ENCODE measurements at regions not wholly inside any gene's neighbourhood (a gene's known extent, or its start where the extent isn't known, plus 50 kb on each side); places are given as distances from the start of the nearest gene placed in this dataset.

- no peak overlapping the region for H3K4me3 Mint-ChIP-seq
- TF ChIP-seq, protein P1, sequence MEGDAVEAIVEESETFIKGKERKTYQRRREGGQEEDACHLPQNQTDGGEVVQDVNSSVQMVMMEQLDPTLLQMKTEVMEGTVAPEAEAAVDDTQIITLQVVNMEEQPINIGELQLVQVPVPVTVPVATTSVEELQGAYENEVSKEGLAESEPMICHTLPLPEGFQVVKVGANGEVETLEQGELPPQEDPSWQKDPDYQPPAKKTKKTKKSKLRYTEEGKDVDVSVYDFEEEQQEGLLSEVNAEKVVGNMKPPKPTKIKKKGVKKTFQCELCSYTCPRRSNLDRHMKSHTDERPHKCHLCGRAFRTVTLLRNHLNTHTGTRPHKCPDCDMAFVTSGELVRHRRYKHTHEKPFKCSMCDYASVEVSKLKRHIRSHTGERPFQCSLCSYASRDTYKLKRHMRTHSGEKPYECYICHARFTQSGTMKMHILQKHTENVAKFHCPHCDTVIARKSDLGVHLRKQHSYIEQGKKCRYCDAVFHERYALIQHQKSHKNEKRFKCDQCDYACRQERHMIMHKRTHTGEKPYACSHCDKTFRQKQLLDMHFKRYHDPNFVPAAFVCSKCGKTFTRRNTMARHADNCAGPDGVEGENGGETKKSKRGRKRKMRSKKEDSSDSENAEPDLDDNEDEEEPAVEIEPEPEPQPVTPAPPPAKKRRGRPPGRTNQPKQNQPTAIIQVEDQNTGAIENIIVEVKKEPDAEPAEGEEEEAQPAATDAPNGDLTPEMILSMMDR (conservative IDR thresholded peaks at IDR 0.05) = no peak
- H3K9me3 Mint-ChIP-seq = peaks cover 14% of the 10 kb centered on the region
- H3K4me1 Mint-ChIP-seq = no peaks in the 10 kb centered on the region
- H3K36me3 Mint-ChIP-seq (ENCODE audit: low read depth) = no peaks in the 10 kb centered on the region
- H3K27me3 Mint-ChIP-seq (ENCODE audit: low read depth) = peaks cover 7% of the 10 kb centered on the region
- no peak overlapping the region for H3K27ac Mint-ChIP-seq (ENCODE audit: unreplicated experiment)
- DNase-seq (ENCODE audit: low read depth, low spot score) = no peak
These were observed 199.6 kb upstream of the HNMT start for GRCh38 chr2:137764646-137765045.

GRCh38 chr2:137769406-137769805 lies 194.9 kb upstream of the HNMT start:
- peaks cover 7% of the 10 kb centered on the region for H3K27me3 Mint-ChIP-seq (ENCODE audit: low read depth)
- H3K4me3 Mint-ChIP-seq = no peak overlapping the region
- peaks cover 3% of the 10 kb centered on the region for H3K9me3 Mint-ChIP-seq
- TF ChIP-seq, protein P1 (conservative IDR thresholded peaks at IDR 0.05) = no peak
- peaks cover 13% of the 10 kb centered on the region for H3K4me1 Mint-ChIP-seq
- no peak overlapping the region for H3K27ac Mint-ChIP-seq (ENCODE audit: unreplicated experiment)
- no peak for DNase-seq (ENCODE audit: low read depth, low spot score)
- H3K36me3 Mint-ChIP-seq (ENCODE audit: low read depth) = no peaks in the 10 kb centered on the region

GRCh38 chr2:137770166-137770565 lies 194.1 kb upstream of the HNMT start:
- Mint-ChIP-seq H3K4me1 (peaks cover 13% of the 10 kb centered on the region), H3K9me3 (peaks cover 3% of the 10 kb centered on the region), H3K36me3 (ENCODE audit: low read depth) (no peaks in the 10 kb centered on the region), H3K27me3 (ENCODE audit: low read depth) (no peaks in the 10 kb centered on the region), H3K4me3 (no peak overlapping the region), H3K27ac (ENCODE audit: unreplicated experiment) (no peak overlapping the region)
- TF ChIP-seq, protein P1 (conservative IDR thresholded peaks at IDR 0.05) = no peak
- no peak for DNase-seq (ENCODE audit: low read depth, low spot score)

DNA sequence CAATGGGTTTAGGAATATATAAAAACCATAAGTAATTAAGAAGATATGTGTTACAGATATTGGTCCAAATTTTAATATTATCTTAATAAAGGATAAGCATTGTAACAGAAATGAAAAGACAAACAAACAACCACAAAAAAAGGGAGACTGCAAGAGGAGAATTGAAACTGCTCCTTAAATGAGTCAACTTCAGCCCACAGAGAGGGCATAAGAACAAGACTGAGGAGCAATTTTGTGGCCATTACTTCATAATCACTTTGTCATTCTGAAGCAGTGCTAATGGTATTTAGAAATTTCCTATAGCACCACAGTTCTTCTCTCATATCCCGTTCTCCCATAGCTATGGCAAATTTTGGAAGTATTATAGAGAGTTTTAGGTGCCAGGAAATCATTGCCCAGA lies 193.2 kb upstream of the HNMT start:
- TF ChIP-seq, protein P1 (conservative IDR thresholded peaks at IDR 0.05) = no peak
- H3K9me3 Mint-ChIP-seq = peaks cover 3% of the 10 kb centered on the region
- no peak for DNase-seq (ENCODE audit: low read depth, low spot score)
- no peak overlapping the region for H3K27ac Mint-ChIP-seq (ENCODE audit: unreplicated experiment)
- H3K4me3 Mint-ChIP-seq = no peak overlapping the region
- no peaks in the 10 kb centered on the region for H3K36me3 Mint-ChIP-seq (ENCODE audit: low read depth)
- no peaks in the 10 kb centered on the region for H3K27me3 Mint-ChIP-seq (ENCODE audit: low read depth)
- H3K4me1 Mint-ChIP-seq = peaks cover 16% of the 10 kb centered on the region

DNA sequence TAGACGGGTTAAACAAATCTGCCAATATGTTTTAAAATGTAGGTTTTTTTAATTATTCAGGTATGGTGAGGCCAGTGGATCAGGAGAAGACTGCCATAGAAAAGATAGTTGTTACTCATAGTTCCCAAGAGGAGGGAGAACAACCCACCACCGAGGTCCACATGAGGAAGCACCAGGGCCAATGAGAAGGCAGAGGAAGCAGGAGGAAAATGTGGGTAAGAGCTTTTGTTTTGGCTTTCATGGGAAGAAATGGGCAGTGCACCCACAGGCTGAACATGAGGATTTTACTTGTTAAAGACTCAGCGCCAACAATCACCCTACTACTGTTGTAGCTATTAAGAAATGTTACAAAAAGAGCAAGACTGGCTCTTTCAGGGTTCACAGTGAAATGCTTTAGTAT lies 191.8 kb upstream of the HNMT start:
- Mint-ChIP-seq H3K27me3 (ENCODE audit: low read depth) (no peaks in the 10 kb centered on the region), H3K4me3 (no peak overlapping the region), H3K9me3 (peaks cover 3% of the 10 kb centered on the region), H3K27ac (ENCODE audit: unreplicated experiment) (peak overlapping the region; percentile 83), H3K36me3 (ENCODE audit: low read depth) (no peaks in the 10 kb centered on the region), H3K4me1 (peaks cover 16% of the 10 kb centered on the region)
- DNase-seq (ENCODE audit: low read depth, low spot score) = no peak
- TF ChIP-seq, protein P1 (conservative IDR thresholded peaks at IDR 0.05) = no peak

- no peak overlapping the region for H3K4me3 Mint-ChIP-seq
- H3K27me3 Mint-ChIP-seq (ENCODE audit: low read depth) = no peaks in the 10 kb centered on the region
- no peak for DNase-seq (ENCODE audit: low read depth, low spot score)
- TF ChIP-seq, protein P1 (conservative IDR thresholded peaks at IDR 0.05) = no peak
- H3K36me3 Mint-ChIP-seq (ENCODE audit: low read depth) = no peaks in the 10 kb centered on the region
- H3K4me1 Mint-ChIP-seq = peaks cover 16% of the 10 kb centered on the region
- peaks cover 3% of the 10 kb centered on the region for H3K9me3 Mint-ChIP-seq
- no peak overlapping the region for H3K27ac Mint-ChIP-seq (ENCODE audit: unreplicated experiment)
These were observed 188.7 kb upstream of the HNMT start for GRCh38 chr2:137775529-137775928.
